GM10248 (cell line): ENCODE measurements at regions not wholly inside any gene's neighbourhood (a gene's known extent, or its start where the extent isn't known, plus 50 kb on each side); places are given as distances from the start of the nearest gene placed in this dataset.

Experiments used
- CTCF ChIA-PET: fragments of 300-600 bp; sonication (Branson Sonifier 250); formaldehyde crosslinking; extraction: SDS; loops from one replicate; lab custom pipeline; 2021; ENCODE audit warnings: antibody characterized with exemption; lab: Yijun Ruan, JAX
- POLR2A ChIA-PET: fragments of 350-650 bp; sonication (Branson Sonifier 250); formaldehyde crosslinking; extraction: SDS; loops from one replicate; lab custom pipeline; 2020; ENCODE audit warnings: antibody characterized with exemption; lab: Yijun Ruan, JAX
- DNase-seq: peaks from one replicate; pipeline ENCODE4 v3.0.0; 2012; ENCODE audit errors: extremely low spot score
- TF ChIP-seq, protein P1 (sequence below): IDR thresholded peaks from 2 replicates; pipeline ENCODE4 v1.5.1; 2012; ENCODE audit warnings: mild to moderate bottlenecking, low read depth; ENCODE audit errors: extremely low read depth, missing control alignments, control extremely low read depth

DNA sequence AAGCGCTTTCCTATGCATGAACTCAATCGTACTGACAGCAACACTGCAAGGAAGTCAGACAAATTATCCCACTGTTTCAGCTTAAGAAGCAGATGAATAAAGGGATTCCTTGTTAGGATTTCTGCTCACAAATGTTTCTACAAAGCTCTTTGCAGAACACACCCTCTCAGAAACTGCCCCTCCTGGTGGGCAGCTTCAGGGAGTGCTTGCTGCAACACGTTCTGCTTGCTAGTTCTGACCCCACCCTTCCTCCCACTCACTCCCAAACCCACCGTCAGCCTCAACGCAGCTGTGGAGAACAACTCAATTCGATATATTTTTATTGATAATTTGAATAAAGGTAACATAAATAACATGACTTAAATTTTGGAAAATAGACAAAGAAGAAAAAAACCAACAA, 250.8 kb upstream of the PRDM1 start:
- no peak for DNase-seq
- TF ChIP-seq, protein P1, sequence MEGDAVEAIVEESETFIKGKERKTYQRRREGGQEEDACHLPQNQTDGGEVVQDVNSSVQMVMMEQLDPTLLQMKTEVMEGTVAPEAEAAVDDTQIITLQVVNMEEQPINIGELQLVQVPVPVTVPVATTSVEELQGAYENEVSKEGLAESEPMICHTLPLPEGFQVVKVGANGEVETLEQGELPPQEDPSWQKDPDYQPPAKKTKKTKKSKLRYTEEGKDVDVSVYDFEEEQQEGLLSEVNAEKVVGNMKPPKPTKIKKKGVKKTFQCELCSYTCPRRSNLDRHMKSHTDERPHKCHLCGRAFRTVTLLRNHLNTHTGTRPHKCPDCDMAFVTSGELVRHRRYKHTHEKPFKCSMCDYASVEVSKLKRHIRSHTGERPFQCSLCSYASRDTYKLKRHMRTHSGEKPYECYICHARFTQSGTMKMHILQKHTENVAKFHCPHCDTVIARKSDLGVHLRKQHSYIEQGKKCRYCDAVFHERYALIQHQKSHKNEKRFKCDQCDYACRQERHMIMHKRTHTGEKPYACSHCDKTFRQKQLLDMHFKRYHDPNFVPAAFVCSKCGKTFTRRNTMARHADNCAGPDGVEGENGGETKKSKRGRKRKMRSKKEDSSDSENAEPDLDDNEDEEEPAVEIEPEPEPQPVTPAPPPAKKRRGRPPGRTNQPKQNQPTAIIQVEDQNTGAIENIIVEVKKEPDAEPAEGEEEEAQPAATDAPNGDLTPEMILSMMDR, result peak; percentile 17
- ChIA-PET CTCF (interaction anchor here (0.6 to 1.4 kb wide), 7 partner anchors 9 to 403 kb away, joined by 3 to 11 read pairs (median 3); no protein-coding TSS in a partner anchor), POLR2A (no interaction called here)

DNA sequence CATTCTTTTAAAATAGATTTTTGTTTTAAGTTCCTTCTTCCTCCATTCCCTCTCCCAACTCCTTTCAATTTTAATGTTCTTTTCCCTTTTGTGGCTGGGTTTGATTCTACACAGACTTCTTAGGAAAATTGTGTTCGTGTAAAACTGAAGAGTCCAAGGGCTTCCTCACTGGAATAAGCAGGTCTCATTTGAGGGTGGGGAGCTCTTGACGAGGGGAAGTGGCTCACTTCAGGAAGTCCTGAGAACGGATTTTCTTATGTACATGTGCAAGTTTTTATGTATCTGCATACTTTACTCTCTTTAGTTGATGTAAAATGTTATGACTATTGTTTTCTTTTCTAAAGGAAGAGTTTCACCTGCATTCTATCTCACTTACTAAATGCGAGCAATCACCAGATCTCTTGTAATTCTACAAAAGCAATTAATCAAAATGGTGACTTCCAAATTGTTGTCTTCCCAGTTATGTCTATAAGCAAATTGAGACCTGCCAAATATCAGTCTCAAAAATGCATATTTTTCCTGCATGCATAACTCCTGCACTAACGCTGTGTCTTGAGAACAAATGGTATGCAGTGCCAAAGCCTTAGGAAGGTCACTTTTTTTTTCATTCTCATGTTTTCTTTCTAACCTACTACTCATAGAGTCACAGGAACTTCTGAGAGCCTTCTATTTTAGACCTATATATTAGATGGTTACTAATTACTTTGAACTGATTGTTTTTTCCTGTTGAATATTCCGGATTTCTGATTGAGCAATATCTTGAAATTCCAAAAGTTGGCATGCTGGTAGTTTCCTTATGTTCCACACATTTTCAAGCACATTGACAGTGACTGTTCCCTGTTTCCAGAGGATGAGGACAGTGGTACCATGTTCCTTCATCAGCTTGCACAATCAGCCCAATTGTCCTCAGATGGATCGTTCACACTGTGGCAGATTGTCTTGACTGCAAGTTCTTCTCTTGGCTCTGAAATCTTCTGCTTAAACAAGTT, 251.9 kb upstream of the PRDM1 start:
- no peak for DNase-seq
- POLR2A ChIA-PET, result no interaction called here
- TF ChIP-seq, protein P1, result no peak
- CTCF ChIA-PET, result interaction anchor here (0.7 to 1.4 kb wide), 5 partner anchors 16 to 402 kb away, joined by 3 to 11 read pairs (median 3); no protein-coding TSS in a partner anchor

DNA sequence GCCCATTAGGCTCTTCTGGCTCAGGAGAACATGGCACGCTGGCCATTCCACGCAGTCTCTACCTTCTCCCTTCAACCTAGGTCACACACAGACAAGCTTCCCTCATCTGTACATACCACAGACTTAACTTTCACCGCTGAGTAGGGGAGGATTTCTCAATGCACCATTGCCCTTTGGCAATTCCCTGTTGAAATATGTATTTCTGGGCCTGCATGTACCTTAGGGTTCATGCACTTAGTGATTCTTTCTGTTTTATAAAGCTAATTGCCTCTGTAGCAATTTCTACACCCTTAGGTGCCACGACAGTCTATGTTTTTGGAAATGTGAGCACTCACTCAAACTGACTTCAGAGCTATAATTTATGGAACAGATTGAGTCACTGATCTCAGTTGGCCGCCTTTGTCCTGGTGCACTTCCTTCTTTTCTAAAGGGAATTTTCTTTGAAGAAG, 253.8 kb upstream of the PRDM1 start:
- POLR2A ChIA-PET, result no interaction called here
- TF ChIP-seq, protein P1, result no peak
- CTCF ChIA-PET, result interaction anchor here (1.0 to 2.5 kb wide), 2 partner anchors 12 to 13 kb away, joined by 5 to 12 read pairs; no protein-coding TSS in a partner anchor

GRCh38 chr6:105831311-105832097, 254.6 kb upstream of the PRDM1 start:
- ChIA-PET CTCF (interaction anchor here (1.0 to 2.5 kb wide), 2 partner anchors 11 to 14 kb away, joined by 5 to 12 read pairs; no protein-coding TSS in a partner anchor), POLR2A (no interaction called here)
- TF ChIP-seq, protein P1, result no peak
- no peak for DNase-seq

More for the DNA sequence above, 253.8 kb upstream of the PRDM1 start:
- no peak for DNase-seq

DNA sequence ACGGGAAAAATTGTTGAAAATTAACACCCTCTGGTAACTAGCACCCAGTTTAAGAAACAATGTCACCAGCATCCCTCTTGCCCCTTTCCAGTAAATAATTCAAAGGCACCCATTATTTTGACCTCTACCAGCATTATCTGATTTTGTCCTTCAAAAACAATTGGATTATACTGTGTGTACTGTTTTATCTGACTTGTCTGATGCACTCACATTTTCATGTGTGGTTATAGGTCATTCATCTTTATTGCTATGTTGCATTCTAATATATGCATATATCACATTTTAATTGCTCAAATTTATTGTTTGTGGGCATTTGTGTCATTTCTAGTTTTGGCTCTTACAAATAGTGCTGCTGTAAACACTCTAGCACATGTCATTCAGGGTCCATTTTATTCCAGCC, 260.9 kb upstream of the PRDM1 start:
- no peak for DNase-seq
- TF ChIP-seq, protein P1, result no peak
- POLR2A ChIA-PET, result no interaction called here
- CTCF ChIA-PET, result interaction anchor here (1.2 to 1.3 kb wide), 2 partner anchors 10 to 15 kb away, joined by 3 read pairs; no protein-coding TSS in a partner anchor

GRCh38 chr6:105824732-105825131, 261.4 kb upstream of the PRDM1 start:
- ChIA-PET CTCF (interaction anchor here (1.2 to 1.3 kb wide), 2 partner anchors 11 to 16 kb away, joined by 3 read pairs; no protein-coding TSS in a partner anchor), POLR2A (no interaction called here)
- TF ChIP-seq, protein P1, result no peak
- DNase-seq, result peak; percentile 30
